HCT116 (cell line): ENCODE measurements at regions not wholly inside any gene's neighbourhood (a gene's known extent, or its start where the extent isn't known, plus 50 kb on each side); places are given as distances from the start of the nearest gene placed in this dataset.

Source experiments
- ATAC-seq: fragments of 200-7000 bp; cut with Tn5 transposase; 2 replicates; pipeline ENCODE4 v1.9.1; 2020; ENCODE audit warnings: mild to moderate bottlenecking, moderate library complexity
- BruUV-seq: library from RNA; stranded (reverse); fragments of 400-500 nt; replicated peaks from 2 replicates; lab custom pipeline; 2021; lab: Mats Ljungman, UMichigan
- CTCF ChIA-PET: fragments of 300-600 bp; sonication (Branson Sonifier 250); formaldehyde crosslinking; loops from one replicate; lab custom pipeline; 2021; ENCODE audit warnings: antibody characterized with exemption; lab: Charles Lee
- POLR2A ChIA-PET: fragments of 300-600, 350-600 bp; sonication (Branson Sonifier 250); formaldehyde crosslinking; loops from one replicate; lab custom pipeline; 2021; ENCODE audit warnings: antibody characterized with exemption; lab: Charles Lee
- RAD21 ChIA-PET, 2 experiments: fragments of 300-600 bp; sonication (Branson Sonifier 250); formaldehyde crosslinking; loops; one replicate each; lab custom pipeline; 2023; ENCODE audit warnings: low total read pairs in 2 of 2; ENCODE audit not compliant: uncharacterized antibody in 2 of 2, unreplicated experiment in 2 of 2, low non-redundant PET in 1 of 2; lab: Charles Lee
- DNase-seq: peaks from one replicate; pipeline ENCODE4 v3.0.0-alpha.2; 2010; ENCODE audit warnings: low read depth, low spot score
- H2AFZ ChIP-seq: fragments of 200-600 bp; shearing (Covaris generic), sonication (generic); 2 replicates; pipeline ENCODE4 v1.6.1; 2017; ENCODE audit warnings: low read depth, mixed run types, mixed read lengths, antibody characterized with exemption, low read length; ENCODE audit not compliant: poor library complexity, severe bottlenecking
- H3K27ac ChIP-seq: 2 replicates; pipeline ENCODE4 v1.5.1; 2012; ENCODE audit warnings: low read depth, low read length
- H3K27me3 ChIP-seq: fragments of 200-600 bp; sonication (generic); 2 replicates; pipeline ENCODE4 v1.6.1; 2016; ENCODE audit warnings: mixed run types, low read length, mixed read lengths; ENCODE audit not compliant: insufficient read depth
- H3K36me3 ChIP-seq, 2 experiments: fragments of 200-500 bp in 1 of 2; fragments of 200-600 bp in 1 of 2; sonication (Bioruptor generic) in 1 of 2; sonication (generic) in 1 of 2; 2 replicates each; pipeline versions ENCODE4 v1.5.1 to v1.6.1; 2014 to 2016; ENCODE audit warnings: low read length in 2 of 2, inconsistent platforms in 1 of 2, mixed read lengths in 1 of 2, mixed run types in 1 of 2; ENCODE audit not compliant: insufficient read depth in 2 of 2, control insufficient read depth in 1 of 2
- H3K4me1 ChIP-seq, 2 experiments: fragments of 200-600 bp in 1 of 2; sonication (generic) in 1 of 2; 2 replicates each; pipeline versions ENCODE4 v1.5.1 to v1.6.1; 2012 to 2017; ENCODE audit warnings: low read length in 2 of 2, inconsistent platforms in 1 of 2, mild to moderate bottlenecking in 1 of 2, mixed read lengths in 1 of 2, mixed run types in 1 of 2, moderate library complexity in 1 of 2; ENCODE audit not compliant: insufficient read depth in 2 of 2, control insufficient read depth in 1 of 2
- H3K4me2 ChIP-seq: fragments of 200-600 bp; sonication (generic); 2 replicates; pipeline ENCODE4 v1.6.1; 2017; ENCODE audit warnings: mixed run types, low read length, mixed read lengths
- H3K4me3 ChIP-seq, 2 experiments: fragments of 200-600 bp in 1 of 2; sonication (generic) in 1 of 2; replicated peaks in 1 of 2; 2 replicates each; pipeline ENCODE4 v1.5.1; 2011 to 2016; ENCODE audit warnings: low read length in 2 of 2, control low read depth in 1 of 2, low read depth in 1 of 2, mild to moderate bottlenecking in 1 of 2, mixed read lengths in 1 of 2, mixed run types in 1 of 2
- H3K79me2 ChIP-seq: fragments of 200-600 bp; sonication (generic); 2 replicates; pipeline ENCODE4 v1.6.1; 2017; ENCODE audit warnings: mild to moderate bottlenecking, mixed run types, low read length, moderate library complexity, mixed read lengths; ENCODE audit not compliant: insufficient read depth
- H3K9ac ChIP-seq: fragments of 200-600 bp; sonication (generic); 2 replicates; pipeline ENCODE4 v1.6.1; 2016; ENCODE audit warnings: low read length, mixed read lengths
- H3K9me2 ChIP-seq: fragments of 200-600 bp; sonication (generic), shearing (Covaris generic); 2 replicates; pipeline ENCODE4 v1.6.1; 2017; ENCODE audit warnings: mixed run types, mild to moderate bottlenecking, moderate library complexity; ENCODE audit not compliant: insufficient read depth
- H3K9me3 ChIP-seq, 2 experiments: fragments of 200-500 bp in 1 of 2; fragments of 200-600 bp in 1 of 2; sonication (Bioruptor generic) in 1 of 2; sonication (generic) in 1 of 2; 2 replicates each; pipeline ENCODE4 v1.6.1; 2014 to 2017; ENCODE audit warnings: low read length in 2 of 2, mixed read lengths in 2 of 2, inconsistent platforms in 1 of 2, low read depth in 1 of 2, mild to moderate bottlenecking in 1 of 2, mixed run types in 1 of 2, moderate library complexity in 1 of 2; ENCODE audit not compliant: control insufficient read depth in 1 of 2, insufficient read depth in 1 of 2
- H4K20me1 ChIP-seq: fragments of 200-600 bp; sonication (generic), shearing (Covaris generic); 2 replicates; pipeline ENCODE4 v1.6.1; 2017; ENCODE audit warnings: mixed run types, mild to moderate bottlenecking, moderate library complexity; ENCODE audit not compliant: insufficient read depth
- CBX3 ChIP-seq: IDR thresholded peaks from 2 replicates; pipeline ENCODE4 v1.6.1; 2012; ENCODE audit warnings: low read depth
- CEBPB ChIP-seq: IDR thresholded peaks from 2 replicates; pipeline ENCODE4 v1.6.1; 2012; ENCODE audit warnings: low read depth
- CTCF ChIP-seq, 3 experiments: fragments of 200-600 bp in 1 of 3; sonication (generic) in 1 of 3; IDR thresholded peaks in 2 of 3; conservative IDR thresholded peaks in 1 of 3; 2 replicates each; pipeline ENCODE4 v1.5.1; 2012 to 2017; ENCODE audit warnings: low read depth in 2 of 3, low read length in 2 of 3, antibody characterized with exemption in 1 of 3, borderline replicate concordance in 1 of 3, control low read depth in 1 of 3, mild to moderate bottlenecking in 1 of 3, mixed read lengths in 1 of 3, mixed run types in 1 of 3, moderate library complexity in 1 of 3; ENCODE audit not compliant: insufficient read depth in 1 of 3
- JUND ChIP-seq: IDR thresholded peaks from 2 replicates; pipeline ENCODE4 v1.6.1; 2012
- RAD21 ChIP-seq: IDR thresholded peaks from 2 replicates; pipeline ENCODE4 v1.6.1; 2012; ENCODE audit warnings: low read depth, mild to moderate bottlenecking
- SP1 ChIP-seq: IDR thresholded peaks from 2 replicates; pipeline ENCODE4 v1.6.1; 2012; ENCODE audit warnings: low read depth
- YY1 ChIP-seq: IDR thresholded peaks from 2 replicates; pipeline ENCODE4 v1.6.1; 2011; ENCODE audit warnings: low read length, low read depth, moderate library complexity, mild to moderate bottlenecking; ENCODE audit not compliant: insufficient replicate concordance; ENCODE audit errors: extremely low read depth
- ZFX ChIP-seq: fragments of 450-650 bp; IDR thresholded peaks from 2 replicates; pipeline ENCODE4 v1.6.1; 2017
- intact Hi-C: fragments of 100-400 bp; cut with micrococcal nuclease; formaldehyde crosslinking; loops from 2 replicates; pipeline ENCODE4 v1.10.0; 2022

GRCh38 chr12:76173756-76174155 is 89.3 kb upstream of the NAP1L1 start:
- BruUV-seq: no TSS peak
- Histone ChIP-seq H2AFZ (no peak overlapping the region), H3K4me2 (no peak overlapping the region)
- RAD21 ChIA-PET: no interaction called here
- CTCF ChIA-PET: no interaction called here
- TF ChIP-seq CEBPB (no peak), YY1 (no peak)
- TF ChIP-seq, all 23 proteins: peak for 0
- no peaks in the 10 kb centered on the region for H3K36me3 ChIP-seq
- H3K79me2 ChIP-seq: no peaks in the 10 kb centered on the region
- no peaks in the 10 kb centered on the region for H4K20me1 ChIP-seq
- DNase-seq (no peak), ATAC-seq (no peak)
- H3K9me2 ChIP-seq: no peaks in the 10 kb centered on the region
- POLR2A ChIA-PET: no interaction called here
- no peaks in the 10 kb centered on the region for H3K4me1 ChIP-seq
- intact Hi-C loops: no loop called here
- H3K27ac ChIP-seq: no peak overlapping the region
- no peaks in the 10 kb centered on the region for H3K27me3 ChIP-seq
- no peaks in the 10 kb centered on the region for H3K9me3 ChIP-seq
- H3K4me3 ChIP-seq: no peak overlapping the region
- no peak overlapping the region for H3K9ac ChIP-seq

GRCh38 chr12:76158518-76159321 is 74.2 kb upstream of the NAP1L1 start:
- POLR2A ChIA-PET: no interaction called here
- H3K4me1 ChIP-seq: peaks cover 0 to 9% of the 10 kb centered on the region in 2 experiments; a peak in 2 of 4 replicates
- no peaks in the 10 kb centered on the region for H4K20me1 ChIP-seq
- H3K9ac ChIP-seq: no peak overlapping the region
- no peak overlapping the region for H3K4me3 ChIP-seq
- no peaks in the 10 kb centered on the region for H3K36me3 ChIP-seq
- no peaks in the 10 kb centered on the region for H3K27me3 ChIP-seq
- no peaks in the 10 kb centered on the region for H3K79me2 ChIP-seq
- peak overlapping the region; percentile 74 for H2AFZ ChIP-seq
- H3K4me2 ChIP-seq: peak overlapping the region; percentile 41
- H3K9me3 ChIP-seq: no peaks in the 10 kb centered on the region
- H3K9me2 ChIP-seq: no peaks in the 10 kb centered on the region
- RAD21 ChIA-PET: no interaction called here
- peak; percentile 34 for DNase-seq
- BruUV-seq: no TSS peak
- CTCF ChIA-PET: no interaction called here
- TF ChIP-seq ZFX (no peak), RAD21 (peak; percentile 54), CBX3 (peak; percentile 86; the same call in 1 of the 2 replicates), SP1 (no peak), JUND (0 out of 2 replicates have a peak, but pooled peaks have one; percentile 24), CTCF (IDR thresholded peaks at IDR 0.05 in 2 of 3, conservative IDR thresholded peaks at IDR 0.05 in 1 of 3; ENCODE audit: borderline replicate concordance in 1 of 3, insufficient read depth in 1 of 3, low read depth in 2 of 3, low read length in 2 of 3) (peak; percentile 23 to 66 (median 60); a peak in 4 of 6 replicates)
- TF ChIP-seq, all 23 proteins: peak for 4
- H3K27ac ChIP-seq: no peak overlapping the region
- peak; percentile 100 for ATAC-seq
- intact Hi-C loops: no loop called here
